Spleen (tissue), 11 donors: ENCODE measurements at regions not wholly inside any gene's neighbourhood (a gene's known extent, or its start where the extent isn't known, plus 50 kb on each side); places are given as distances from the start of the nearest gene placed in this dataset.

ENCODE experiments used
- DNase-seq: peaks from one replicate; pipeline ENCODE4 v3.0.0-alpha.2; 2020
- H3K27ac ChIP-seq, 8 donors: fragments of 200-600 bp; sonication (generic) in 7 of 8; 1 replicate in 4 of 8; 2 replicates in 4 of 8; pipeline versions ENCODE4 v1.5.0 to v1.8.0; 2016 to 2021; ENCODE audit warnings: inconsistent platforms in 4 of 8, mild to moderate bottlenecking in 4 of 8, moderate library complexity in 1 of 8
- H3K27me3 ChIP-seq, 7 donors: fragments of 200-600 bp; sonication (generic) in 6 of 7; replicated peaks in 1 of 7; 1 replicate in 4 of 7; 2 replicates in 3 of 7; pipeline versions ENCODE4 v1.5.0 to v1.8.0; 2016 to 2021; ENCODE audit warnings: inconsistent platforms in 3 of 7, mild to moderate bottlenecking in 1 of 7
- H3K36me3 ChIP-seq, 6 donors: fragments of 200-600 bp; sonication (generic) in 5 of 6; 1 replicate in 4 of 6; 2 replicates in 2 of 6; pipeline versions ENCODE4 v1.5.0 to v1.8.0; 2016 to 2021; ENCODE audit warnings: inconsistent platforms in 2 of 6
- H3K4me1 ChIP-seq, 6 donors: fragments of 200-600 bp; sonication (generic) in 5 of 6; 1 replicate in 3 of 6; 2 replicates in 3 of 6; pipeline versions ENCODE4 v1.5.0 to v1.8.0; 2016 to 2021; ENCODE audit warnings: inconsistent platforms in 3 of 6
- H3K4me3 ChIP-seq, 8 donors: fragments of 200-600 bp; sonication (generic) in 7 of 8; 1 replicate in 4 of 8; 2 replicates in 4 of 8; pipeline versions ENCODE4 v1.5.0 to v1.8.0; 2016 to 2021; ENCODE audit warnings: inconsistent platforms in 4 of 8, mild to moderate bottlenecking in 4 of 8, moderate library complexity in 2 of 8
- H3K9me3 ChIP-seq, 8 donors: fragments of 200-600 bp; sonication (generic) in 7 of 8; 1 replicate in 4 of 8; 2 replicates in 4 of 8; pipeline versions ENCODE4 v1.5.0 to v1.8.0; 2016 to 2021; ENCODE audit warnings: inconsistent platforms in 4 of 8
- CTCF ChIP-seq, 11 experiments: fragments of 200-600 bp in 7 of 11; fragments of 450-650 bp in 4 of 11; sonication (generic) in 4 of 11; IDR thresholded peaks in 8 of 11; conservative IDR thresholded peaks in 3 of 11; 1 replicate in 7 of 11; 2 replicates in 4 of 11; pipeline versions ENCODE4 v1.4.0 to v1.8.0; 2016 to 2021; ENCODE audit warnings: antibody characterized with exemption in 11 of 11, inconsistent platforms in 4 of 11, mild to moderate bottlenecking in 1 of 11
- POLR2A ChIP-seq, 3 donors: fragments of 450-650 bp; IDR thresholded peaks; one replicate each; pipeline ENCODE4 v1.5.1; 2017; ENCODE audit warnings: antibody characterized with exemption in 3 of 3, mild to moderate bottlenecking in 1 of 3
- POLR2AphosphoS5 ChIP-seq, 3 donors: sonication (generic); formaldehyde crosslinking; IDR thresholded peaks; one replicate each; pipeline ENCODE4 v1.5.1; 2017; ENCODE audit warnings: antibody characterized with exemption in 3 of 3
- WGBS, 5 donors: extraction: QIAGEN DNeasy Blood & Tissue Kit in 3 of 5; methylation state at CpG; one replicate each; pipeline versions ENCODE4 v1.1.5 to v1.1.7; 2013 to 2018; 5-methylcytosine and 5-hydroxymethylcytosine counted together
- intact Hi-C: fragments of 100-400 bp; cut with DNase I; formaldehyde crosslinking; loops from one replicate; pipeline ENCODE4 v1.15.0; 2023; ENCODE audit warnings: low total_unique reads
- donor health status: healthy with polysubstance abuse.
- donor health status: DM: no; HTN: no; CAD: no; lungs with moderate emphysema.
- donor health status: DM: no; HTN: no; CAD: no.
- donor health status: Bipolar disorder and iron deficiency.
- donor health status: healthy.
- donor health status: DM: no; HTN: no; CAD: no.
- donor health status: DM: yes; HTN: yes; CAD: no.

- intact Hi-C loops = no loop called here
- H3K27me3 ChIP-seq = no peaks in the 10 kb centered on the region
- no peaks in the 10 kb centered on the region for H3K9me3 ChIP-seq
- TF ChIP-seq POLR2A (IDR thresholded peaks at IDR 0.05) (no peak), POLR2AphosphoS5 (IDR thresholded peaks at IDR 0.05) (no peak), CTCF (IDR thresholded peaks at IDR 0.05 in 8 of 11, conservative IDR thresholded peaks at IDR 0.05 in 3 of 11) (no peak)
- WGBS, 5 donors = 73 to 84% (median 75%) methylated on average over 3 of the region's 3 CpGs
- H3K4me1 ChIP-seq = no peaks in the 10 kb centered on the region
- DNase-seq = no peak
- H3K36me3 ChIP-seq = no peaks in the 10 kb centered on the region
- no peak overlapping the region for H3K4me3 ChIP-seq
- no peak overlapping the region for H3K27ac ChIP-seq
Measured at GRCh38 chr2:34037157-34037556, 438.1 kb upstream of the FAM98A start.

GRCh38 chr2:34031097-34031496 is 432.0 kb upstream of the FAM98A start:
- Histone ChIP-seq H3K4me1 (no peaks in the 10 kb centered on the region), H3K27me3 (no peaks in the 10 kb centered on the region)
- WGBS, 5 donors = 65 to 86% (median 75%) methylated on average over 1 of the region's 1 CpG

GRCh38 chr2:34030273-34030672 is 431.2 kb upstream of the FAM98A start:
- Histone ChIP-seq H3K27me3 (no peaks in the 10 kb centered on the region), H3K4me1 (no peaks in the 10 kb centered on the region), H3K4me3 (no peak overlapping the region), H3K36me3 (no peaks in the 10 kb centered on the region), H3K9me3 (no peaks in the 10 kb centered on the region), H3K27ac (no peak overlapping the region)
- DNase-seq = no peak
- WGBS, 5 donors = 71 to 97% (median 93%) methylated on average over 1 of the region's 1 CpG
- no peak for TF ChIP-seq POLR2A (IDR thresholded peaks at IDR 0.05)
- TF ChIP-seq CTCF (IDR thresholded peaks at IDR 0.05 in 8 of 11, conservative IDR thresholded peaks at IDR 0.05 in 3 of 11) = no peak
- no peak for TF ChIP-seq POLR2AphosphoS5 (IDR thresholded peaks at IDR 0.05)
- intact Hi-C loops = no loop called here

More at GRCh38 chr2:34031097-34031496, 432.0 kb upstream of the FAM98A start:
- Histone ChIP-seq H3K36me3 (no peaks in the 10 kb centered on the region), H3K4me3 (no peak overlapping the region), H3K27ac (no peak overlapping the region), H3K9me3 (no peaks in the 10 kb centered on the region)
- intact Hi-C loops = no loop called here
- TF ChIP-seq POLR2AphosphoS5 (IDR thresholded peaks at IDR 0.05) = no peak
- no peak for TF ChIP-seq POLR2A (IDR thresholded peaks at IDR 0.05)
- TF ChIP-seq CTCF (IDR thresholded peaks at IDR 0.05 in 8 of 11, conservative IDR thresholded peaks at IDR 0.05 in 3 of 11) = no peak
- DNase-seq = no peak

- no peak for TF ChIP-seq POLR2AphosphoS5 (IDR thresholded peaks at IDR 0.05)
- 62 to 96% (median 77%) methylated on average over 3 of the region's 3 CpGs for WGBS, 5 donors
- intact Hi-C loops = no loop called here
- Histone ChIP-seq H3K4me1 (no peaks in the 10 kb centered on the region), H3K27ac (no peak overlapping the region), H3K4me3 (no peak overlapping the region), H3K36me3 (no peaks in the 10 kb centered on the region), H3K27me3 (no peaks in the 10 kb centered on the region), H3K9me3 (no peaks in the 10 kb centered on the region)
- DNase-seq = no peak
Measured at GRCh38 chr2:34029073-34029472, 430.0 kb upstream of the FAM98A start.

- Histone ChIP-seq H3K4me1 (no peaks in the 10 kb centered on the region), H3K27ac (no peak overlapping the region), H3K4me3 (no peak overlapping the region), H3K36me3 (no peaks in the 10 kb centered on the region), H3K9me3 (no peaks in the 10 kb centered on the region), H3K27me3 (no peaks in the 10 kb centered on the region)
- WGBS, 5 donors = 75 to 90% (median 79%) methylated on average over 1 of the region's 1 CpG
- TF ChIP-seq POLR2AphosphoS5 (IDR thresholded peaks at IDR 0.05) (no peak), POLR2A (IDR thresholded peaks at IDR 0.05) (no peak), CTCF (IDR thresholded peaks at IDR 0.05 in 8 of 11, conservative IDR thresholded peaks at IDR 0.05 in 3 of 11) (no peak)
- DNase-seq = no peak
- intact Hi-C loops = no loop called here
Measured at GRCh38 chr2:34025196-34025595, 426.1 kb upstream of the FAM98A start.
